HG03432 (cell line): ENCODE measurements at regions not wholly inside any gene's neighbourhood (a gene's known extent, or its start where the extent isn't known, plus 50 kb on each side); places are given as distances from the start of the nearest gene placed in this dataset.

Experiments used
- ATAC-seq: cut with Tn5 transposase; IDR thresholded peaks from one replicate; pipeline ENCODE4 v1.9.1; 2021; ENCODE audit warnings: mild to moderate bottlenecking, moderate library complexity; ENCODE audit not compliant: unreplicated experiment

- ATAC-seq = no peak
These were observed 124.8 kb upstream of the PACRGL start for GRCh38 chr4:20575486-20575885.

DNA sequence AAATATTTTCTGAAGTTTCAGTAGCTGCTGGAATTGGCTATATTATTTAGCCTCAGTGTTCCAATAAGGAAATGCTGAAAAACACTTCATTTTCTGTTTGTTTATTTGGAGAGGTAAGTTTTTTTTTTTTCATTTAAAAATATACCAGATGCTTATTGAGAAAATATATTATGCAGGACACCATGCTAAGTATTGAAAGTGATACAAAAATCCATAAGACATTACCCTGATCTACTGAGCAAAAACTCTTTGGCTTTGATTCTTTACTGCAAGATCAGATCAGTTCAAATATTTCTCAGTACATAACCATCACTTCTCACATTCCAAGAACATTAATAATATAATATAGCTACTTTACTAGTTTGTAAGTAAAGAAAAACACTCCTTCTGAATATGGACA is 123.4 kb upstream of the PACRGL start:
- ATAC-seq = no peak

GRCh38 chr4:20577702-20578101 is 122.6 kb upstream of the PACRGL start:
- no peak for ATAC-seq

DNA sequence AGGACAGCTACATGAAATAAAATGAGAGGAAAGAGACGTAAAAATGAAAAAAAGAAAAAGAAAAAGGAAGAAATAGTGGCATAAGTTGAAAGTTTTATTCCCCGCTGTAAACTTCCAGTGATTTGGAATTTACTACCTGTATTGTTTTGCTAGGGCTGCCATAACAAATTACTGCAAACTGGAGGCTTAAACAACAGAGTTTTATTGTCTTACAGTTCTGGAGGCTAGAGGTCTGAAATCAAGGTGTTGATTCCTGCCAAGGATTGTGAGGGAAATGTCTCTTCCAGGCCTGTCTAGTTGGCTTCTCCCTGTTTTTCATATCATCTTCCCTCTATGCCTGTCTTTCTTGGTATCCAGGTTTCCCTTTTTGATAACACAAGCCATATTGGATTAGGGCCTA is 119.4 kb upstream of the PACRGL start:
- ATAC-seq = no peak

GRCh38 chr4:20589436-20589835 is 110.8 kb upstream of the PACRGL start:
- ATAC-seq = no peak

GRCh38 chr4:20590849-20591248 is 109.4 kb upstream of the PACRGL start:
- ATAC-seq = no peak

GRCh38 chr4:20591571-20591970 is 108.7 kb upstream of the PACRGL start:
- no peak for ATAC-seq

GRCh38 chr4:20592013-20592412 is 108.2 kb upstream of the PACRGL start:
- no peak for ATAC-seq

DNA sequence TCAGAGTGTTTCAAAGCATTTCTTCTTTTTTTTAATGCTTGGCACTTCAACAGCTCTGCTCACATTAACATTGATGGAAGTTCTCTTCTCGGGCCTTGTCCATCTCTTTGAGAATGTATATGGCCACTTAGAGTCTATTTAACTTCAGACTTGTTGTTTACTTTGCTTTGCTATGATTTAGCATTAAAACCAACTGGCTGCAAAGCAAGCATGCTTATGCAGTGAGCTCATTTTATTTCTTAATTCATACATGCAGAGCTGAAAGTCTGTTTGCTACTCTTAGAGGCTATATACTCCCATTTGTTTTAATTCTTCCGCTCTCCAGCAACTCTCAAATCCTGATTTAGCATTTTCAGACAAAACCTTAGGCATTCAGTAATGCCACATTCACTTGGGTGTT is 107.6 kb upstream of the PACRGL start:
- no peak for ATAC-seq

- ATAC-seq = no peak
These were observed 101.6 kb upstream of the PACRGL start for GRCh38 chr4:20598626-20599025.

GRCh38 chr4:20603671-20604313 is 96.5 kb upstream of the PACRGL start:
- no peak for ATAC-seq

- ATAC-seq = no peak
These were observed 87.9 kb upstream of the PACRGL start for GRCh38 chr4:20612313-20612712.

DNA sequence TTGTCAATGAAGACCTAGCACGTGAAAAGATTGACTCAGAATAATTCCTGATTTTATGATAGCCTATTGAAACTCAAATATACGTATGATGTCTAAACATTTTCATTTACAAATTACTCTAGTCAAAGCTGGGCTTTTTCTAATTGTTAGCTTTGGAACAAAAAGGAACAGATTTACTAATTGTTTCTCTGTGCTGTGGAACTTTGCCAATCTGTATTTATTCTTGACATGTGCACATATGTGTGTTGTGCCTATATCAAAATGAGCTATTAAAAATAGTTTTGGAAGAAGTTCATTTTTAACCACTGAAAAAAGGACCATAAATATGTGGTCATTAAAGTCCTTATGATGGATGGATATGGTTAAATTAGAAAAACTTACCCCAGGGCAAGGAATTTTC is 85.4 kb upstream of the PACRGL start:
- ATAC-seq = no peak

DNA sequence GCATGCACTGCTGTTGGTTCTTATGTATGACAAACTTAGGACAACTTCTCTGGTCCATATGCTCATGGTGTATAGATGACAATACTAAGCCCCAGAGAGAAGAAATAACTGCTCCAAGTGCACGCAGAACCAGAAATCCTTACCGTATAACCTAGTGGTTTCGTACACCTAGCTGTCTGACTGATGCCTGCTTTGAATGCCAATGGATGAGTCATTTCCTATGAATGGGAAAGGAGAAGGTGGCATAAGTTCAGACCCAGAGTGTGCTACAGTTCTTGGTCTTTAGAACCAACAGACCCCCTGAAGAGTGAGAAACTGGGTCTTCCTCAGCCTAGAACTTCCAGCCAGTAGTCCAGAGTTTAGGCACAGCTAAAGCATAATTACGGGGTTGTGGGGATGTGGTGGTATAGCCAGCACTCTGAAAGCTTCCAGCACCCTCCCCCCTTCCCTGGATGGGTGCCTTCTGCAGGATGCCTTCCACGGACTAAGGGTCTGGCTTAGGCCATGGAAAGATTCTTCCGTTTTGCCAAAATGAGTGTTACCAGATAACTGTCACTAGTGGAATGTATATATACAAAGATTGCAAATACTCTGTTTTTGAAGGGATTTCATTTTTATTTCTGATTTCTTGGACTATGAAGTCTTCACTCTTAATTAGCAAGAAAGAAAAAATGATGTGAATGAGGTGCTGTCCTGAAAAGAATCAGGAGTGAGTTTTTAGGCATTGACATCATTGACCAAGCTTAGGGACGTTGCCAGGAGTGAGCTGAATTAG is 84.6 kb upstream of the PACRGL start:
- ATAC-seq = no peak

DNA sequence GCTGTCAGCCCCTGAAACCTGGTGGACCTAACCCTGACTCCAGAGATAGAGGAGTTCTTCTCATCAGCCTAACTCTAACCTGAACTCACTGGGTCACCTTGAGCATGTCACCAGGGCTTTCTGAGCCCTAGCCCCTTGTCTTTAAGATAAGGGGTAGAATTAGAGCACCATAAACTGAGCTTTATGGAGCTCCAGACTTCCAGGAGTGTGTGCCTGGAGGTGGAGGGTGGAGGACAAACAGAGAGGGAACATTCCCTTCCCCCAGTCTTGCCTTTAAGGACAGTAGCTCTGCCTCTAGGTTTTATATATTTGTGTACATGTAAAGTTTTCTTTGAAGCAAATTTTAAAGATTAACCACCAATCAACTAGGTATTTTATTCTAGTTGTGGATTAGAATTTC is 83.9 kb upstream of the PACRGL start:
- no peak for ATAC-seq

DNA sequence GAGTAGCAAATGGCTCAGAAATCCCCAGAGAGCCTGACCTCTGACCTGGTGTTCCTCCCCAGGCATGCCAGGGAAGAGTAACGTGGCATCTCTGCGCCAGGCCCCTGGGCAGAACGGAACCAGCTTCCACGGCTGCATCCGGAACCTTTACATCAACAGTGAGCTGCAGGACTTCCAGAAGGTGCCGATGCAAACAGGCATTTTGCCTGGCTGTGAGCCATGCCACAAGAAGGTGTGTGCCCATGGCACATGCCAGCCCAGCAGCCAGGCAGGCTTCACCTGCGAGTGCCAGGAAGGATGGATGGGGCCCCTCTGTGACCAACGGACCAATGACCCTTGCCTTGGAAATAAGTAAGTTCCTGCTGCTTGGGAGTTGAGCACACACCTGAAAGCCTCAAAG is 83.4 kb upstream of the PACRGL start:
- no peak for ATAC-seq

DNA sequence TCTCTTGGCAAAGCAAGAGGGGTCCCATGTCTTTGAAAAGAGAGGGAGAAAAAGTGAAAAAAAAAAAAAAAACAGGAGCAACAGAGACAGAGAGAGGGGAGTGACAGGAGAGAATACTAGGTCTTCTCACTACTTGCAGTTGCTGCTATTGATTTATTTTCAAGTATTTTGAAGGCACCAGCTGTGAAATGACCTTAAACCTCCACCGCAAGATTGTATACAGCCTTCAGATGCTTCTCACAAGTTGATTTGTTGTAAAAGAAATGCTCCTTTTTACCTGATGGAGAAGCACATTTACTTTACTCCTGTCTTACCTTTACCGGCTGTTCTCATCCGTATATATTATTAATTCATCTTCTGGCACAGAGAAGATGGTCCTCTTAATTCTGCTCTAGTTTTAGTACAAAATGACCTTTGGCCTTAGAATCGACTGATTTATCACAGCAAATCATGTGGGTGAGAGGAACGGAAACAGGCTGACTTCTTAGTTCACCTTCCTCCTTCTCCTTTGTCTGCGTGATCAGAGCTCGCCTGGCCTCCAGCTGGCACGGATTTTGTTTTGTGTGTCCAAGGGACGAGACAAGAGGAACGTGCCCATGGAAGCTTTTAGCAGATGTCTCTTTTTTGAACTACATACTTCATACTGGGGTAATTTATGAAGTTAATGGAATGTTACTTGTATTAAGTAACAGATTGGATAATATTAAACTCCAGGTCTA is 82.4 kb upstream of the PACRGL start:
- no peak for ATAC-seq

DNA sequence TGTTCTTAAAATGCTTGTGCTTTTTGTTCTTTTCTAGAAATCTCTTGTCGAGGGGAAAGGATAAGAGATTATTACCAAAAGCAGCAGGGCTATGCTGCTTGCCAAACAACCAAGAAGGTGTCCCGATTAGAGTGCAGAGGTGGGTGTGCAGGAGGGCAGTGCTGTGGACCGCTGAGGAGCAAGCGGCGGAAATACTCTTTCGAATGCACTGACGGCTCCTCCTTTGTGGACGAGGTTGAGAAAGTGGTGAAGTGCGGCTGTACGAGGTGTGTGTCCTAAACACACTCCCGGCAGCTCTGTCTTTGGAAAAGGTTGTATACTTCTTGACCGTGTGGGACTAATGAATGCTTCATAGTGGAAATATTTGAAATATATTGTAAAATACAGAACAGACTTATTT is 81.5 kb upstream of the PACRGL start:
- no peak for ATAC-seq

- ATAC-seq = no peak
These were observed 78.8 kb upstream of the PACRGL start for GRCh38 chr4:20621476-20621875.

- ATAC-seq = no peak
These were observed 77.6 kb upstream of the PACRGL start for GRCh38 chr4:20622701-20623100.

DNA sequence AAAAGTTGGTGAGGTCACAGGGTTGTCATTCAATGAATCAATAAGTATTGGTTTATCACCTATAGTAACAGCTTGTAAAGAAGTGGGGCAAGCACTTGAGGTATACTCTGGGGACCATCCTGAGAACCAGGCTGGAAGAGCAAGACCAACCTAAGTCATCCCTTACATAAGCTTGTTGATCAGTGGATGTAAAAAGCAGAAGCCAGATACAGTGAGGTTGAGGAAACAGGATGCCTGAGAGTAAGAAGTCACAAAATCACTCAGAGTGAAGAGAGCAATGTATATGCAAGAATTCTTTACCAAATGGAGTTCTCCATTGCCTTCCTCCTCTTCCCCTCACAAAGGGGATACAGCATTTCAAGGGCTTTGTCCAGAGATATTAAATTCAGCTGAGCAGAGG is 76.3 kb upstream of the PACRGL start:
- ATAC-seq = no peak

DNA sequence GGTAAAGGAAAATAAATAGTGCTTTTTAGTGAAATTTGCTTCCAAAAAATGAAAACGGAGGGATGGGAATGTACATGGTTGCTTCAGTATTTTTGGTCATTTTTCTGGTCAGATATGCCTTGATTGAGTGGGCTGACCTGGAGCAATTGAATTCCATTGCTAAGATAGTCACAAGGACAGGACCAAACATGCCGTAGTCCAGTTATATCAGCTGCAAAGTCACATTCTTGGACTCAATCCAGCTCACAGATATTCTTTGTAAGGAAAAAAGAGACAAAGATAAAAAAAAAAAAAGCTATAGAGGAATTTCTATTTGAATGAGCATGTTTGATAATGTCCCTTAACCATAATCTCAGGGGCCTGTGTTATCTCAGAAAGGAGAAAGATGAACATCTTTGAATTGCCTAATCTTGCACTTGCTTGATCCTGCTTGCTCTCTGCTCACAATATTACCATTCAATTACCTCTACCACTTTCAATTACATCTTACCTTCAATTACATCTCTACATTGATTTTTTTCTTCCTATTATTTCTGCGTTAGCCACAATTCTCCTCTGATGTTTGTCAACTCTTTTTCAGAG is 75.4 kb upstream of the PACRGL start:
- no peak for ATAC-seq
